Stimulated activated memory B cell treated with anti-CD40 and anti-IgM and Interleukin-4, amounts not matched to agents 10 μg/mL and 1 μg/mL and 100 μg/mL, for 72 hours (primary cell): ENCODE measurements at regions not wholly inside any gene's neighbourhood (a gene's known extent, or its start where the extent isn't known, plus 50 kb on each side); places are given as distances from the start of the nearest gene placed in this dataset.

Source experiments
- ATAC-seq: fragments of 150-1000 bp; cut with Tn5 transposase; 2 replicates; pipeline ENCODE4 v1.10.0; 2021
- H3K27ac Mint-ChIP-seq: one replicate; pipeline ENCODE4 v1.8.0; 2022; ENCODE audit warnings: mild to moderate bottlenecking, mixed read lengths
- H3K27me3 Mint-ChIP-seq: one replicate; pipeline ENCODE4 v1.8.0; 2022; ENCODE audit warnings: mixed read lengths
- H3K36me3 Mint-ChIP-seq: one replicate; pipeline ENCODE4 v1.8.0; 2022; ENCODE audit warnings: mixed read lengths
- H3K4me1 Mint-ChIP-seq: one replicate; pipeline ENCODE4 v1.8.0; 2022; ENCODE audit warnings: mixed read lengths
- H3K4me3 Mint-ChIP-seq: one replicate; pipeline ENCODE4 v1.8.0; 2022; ENCODE audit warnings: mild to moderate bottlenecking, moderate library complexity, mixed read lengths
- H3K9me3 Mint-ChIP-seq: one replicate; pipeline ENCODE4 v1.8.0; 2022; ENCODE audit warnings: mixed read lengths

DNA sequence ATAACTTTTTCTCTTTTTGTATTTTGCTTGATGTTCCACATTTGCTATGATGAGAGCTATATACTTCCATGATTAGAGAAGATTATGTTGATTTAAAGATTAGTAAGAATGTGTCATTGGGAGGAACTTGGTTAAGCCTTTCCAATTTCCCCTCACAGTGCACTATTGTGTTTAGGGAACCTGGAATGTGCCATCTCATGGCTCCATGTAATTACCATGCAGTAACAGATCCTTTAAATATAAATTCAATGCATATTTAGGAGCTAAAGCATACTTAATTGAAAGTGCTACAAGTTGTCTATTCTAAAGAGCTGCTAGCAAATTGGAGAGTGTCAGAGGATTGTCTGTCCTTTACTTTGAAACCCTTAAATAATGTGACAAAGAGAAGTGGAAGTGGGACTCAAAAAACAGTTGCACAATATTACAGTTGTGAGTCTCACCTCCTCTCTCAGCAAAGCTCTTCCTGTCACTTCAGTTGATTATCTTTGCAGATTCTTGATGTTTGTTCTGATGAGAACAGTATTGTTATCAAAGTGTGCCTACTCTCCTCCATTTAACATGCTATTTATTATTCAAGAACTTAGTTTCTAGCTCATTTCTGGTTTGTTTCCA lies 1162.7 kb upstream of the ZEB2 start:
- H3K4me3 Mint-ChIP-seq: no peak overlapping the region
- H3K4me1 Mint-ChIP-seq: peaks cover 7% of the 10 kb centered on the region
- no peaks in the 10 kb centered on the region for H3K9me3 Mint-ChIP-seq
- H3K27ac Mint-ChIP-seq: no peak overlapping the region
- ATAC-seq: no peak
- H3K27me3 Mint-ChIP-seq: no peaks in the 10 kb centered on the region
- no peaks in the 10 kb centered on the region for H3K36me3 Mint-ChIP-seq

DNA sequence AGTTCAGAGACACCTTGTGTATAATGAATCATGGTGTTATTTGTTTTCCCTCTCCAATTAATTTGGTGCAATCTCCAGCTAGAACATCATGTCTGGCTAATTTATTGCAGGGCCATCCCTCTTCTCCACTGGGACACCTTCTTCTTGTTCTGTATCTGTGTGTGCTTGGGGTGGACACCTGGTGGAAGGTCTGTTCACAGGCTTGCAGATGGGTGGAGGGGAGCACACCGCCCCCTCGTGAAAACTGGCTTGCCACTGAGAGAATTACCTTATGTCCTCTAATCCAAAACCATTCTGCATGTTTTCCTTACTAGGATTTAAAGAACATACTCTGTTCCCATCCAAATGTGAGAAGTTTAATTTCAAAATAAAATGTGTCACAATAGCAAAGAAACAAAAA lies 1160.4 kb upstream of the ZEB2 start:
- Mint-ChIP-seq H3K9me3 (no peaks in the 10 kb centered on the region), H3K4me3 (no peak overlapping the region), H3K36me3 (no peaks in the 10 kb centered on the region), H3K27ac (no peak overlapping the region), H3K27me3 (no peaks in the 10 kb centered on the region), H3K4me1 (no peaks in the 10 kb centered on the region)
- no peak for ATAC-seq

DNA sequence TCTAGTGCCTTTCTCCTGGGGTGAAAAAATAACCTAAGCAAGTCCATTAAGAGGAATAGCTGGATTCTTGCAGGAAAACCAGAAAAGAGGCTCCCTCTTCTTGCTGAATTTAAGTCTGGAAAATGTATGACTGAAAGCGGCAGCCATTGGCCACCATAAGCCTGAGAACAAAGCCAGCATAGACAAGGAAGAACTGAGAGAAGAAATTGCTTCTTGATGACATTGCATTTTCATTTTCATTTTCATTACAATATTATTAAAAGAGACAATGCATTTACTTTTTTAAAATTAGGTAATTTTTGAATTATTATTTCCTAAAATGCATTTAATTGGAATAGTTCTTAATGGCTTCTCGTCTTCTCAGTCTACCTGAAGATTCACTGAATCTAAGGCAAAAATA lies 1157.5 kb upstream of the ZEB2 start:
- no peak for ATAC-seq
- Mint-ChIP-seq H3K4me3 (no peak overlapping the region), H3K27me3 (no peaks in the 10 kb centered on the region), H3K9me3 (no peaks in the 10 kb centered on the region), H3K36me3 (no peaks in the 10 kb centered on the region), H3K27ac (no peak overlapping the region), H3K4me1 (peaks cover 4% of the 10 kb centered on the region)

DNA sequence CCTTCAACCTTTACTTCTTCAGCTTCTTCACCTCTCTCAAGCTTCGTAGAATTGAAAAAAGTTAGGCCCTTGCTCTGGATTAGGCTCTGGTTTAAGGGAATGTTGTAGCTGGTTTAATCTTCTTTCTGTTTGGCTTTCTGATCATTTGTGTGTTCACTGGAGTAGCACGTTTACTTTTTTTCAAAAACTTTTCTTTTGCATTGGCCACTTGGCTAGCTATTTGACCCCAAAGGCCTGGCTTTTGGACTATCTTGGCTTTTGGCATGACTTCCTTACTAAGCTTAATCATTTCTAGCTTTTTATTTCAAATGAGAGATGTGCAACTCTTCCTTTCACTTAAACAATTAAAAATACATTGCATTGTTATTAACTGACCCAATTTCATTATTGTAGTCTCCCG lies 1154.8 kb upstream of the ZEB2 start:
- Mint-ChIP-seq H3K9me3 (no peaks in the 10 kb centered on the region), H3K4me1 (peaks cover 16% of the 10 kb centered on the region), H3K27me3 (no peaks in the 10 kb centered on the region), H3K36me3 (no peaks in the 10 kb centered on the region), H3K27ac (no peak overlapping the region), H3K4me3 (no peak overlapping the region)
- no peak for ATAC-seq

DNA sequence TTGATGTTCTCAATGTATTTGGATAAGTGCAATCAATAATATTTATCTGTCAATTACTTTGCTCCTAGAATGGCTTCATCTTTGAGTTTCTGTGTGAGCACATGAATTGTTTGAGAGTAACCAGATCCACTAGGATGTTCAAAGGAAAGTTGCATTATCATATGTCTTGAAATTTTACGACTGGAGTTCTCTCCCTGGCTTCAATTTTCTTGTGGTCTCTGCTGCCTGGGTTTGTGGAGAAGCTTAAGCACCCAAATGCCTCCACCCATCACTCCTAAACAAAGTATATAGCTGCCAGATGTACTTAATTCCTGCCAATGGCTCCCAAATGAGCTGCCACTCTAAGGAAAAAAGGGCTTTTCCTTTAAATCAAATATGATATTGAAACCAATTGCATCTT lies 1149.4 kb upstream of the ZEB2 start:
- peaks cover 16% of the 10 kb centered on the region for H3K4me1 Mint-ChIP-seq
- no peak overlapping the region for H3K27ac Mint-ChIP-seq
- no peaks in the 10 kb centered on the region for H3K27me3 Mint-ChIP-seq
- H3K9me3 Mint-ChIP-seq: no peaks in the 10 kb centered on the region
- H3K4me3 Mint-ChIP-seq: no peak overlapping the region
- no peak for ATAC-seq
- no peaks in the 10 kb centered on the region for H3K36me3 Mint-ChIP-seq

DNA sequence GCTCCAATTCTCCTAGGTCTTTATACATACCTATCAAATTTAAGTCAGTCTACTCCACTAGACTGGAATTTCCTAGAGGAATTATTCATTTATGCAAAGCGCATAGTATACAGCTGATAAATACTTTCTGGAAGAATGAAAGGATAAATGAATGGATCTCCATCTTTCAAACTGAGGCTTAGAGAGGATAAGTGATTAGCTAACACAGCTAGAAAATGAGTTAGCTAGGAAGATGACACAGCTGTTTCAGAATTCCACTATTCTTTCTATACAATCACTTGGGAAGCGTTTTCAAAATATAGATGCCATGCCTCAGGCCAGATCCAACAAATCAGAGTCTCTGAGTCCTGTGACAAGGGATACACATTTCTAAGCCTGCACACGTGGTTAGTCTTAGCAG lies 1146.6 kb upstream of the ZEB2 start:
- ATAC-seq: no peak
- Mint-ChIP-seq H3K4me3 (no peak overlapping the region), H3K27ac (no peak overlapping the region), H3K9me3 (no peaks in the 10 kb centered on the region), H3K4me1 (peaks cover 3% of the 10 kb centered on the region), H3K36me3 (no peaks in the 10 kb centered on the region), H3K27me3 (no peaks in the 10 kb centered on the region)

DNA sequence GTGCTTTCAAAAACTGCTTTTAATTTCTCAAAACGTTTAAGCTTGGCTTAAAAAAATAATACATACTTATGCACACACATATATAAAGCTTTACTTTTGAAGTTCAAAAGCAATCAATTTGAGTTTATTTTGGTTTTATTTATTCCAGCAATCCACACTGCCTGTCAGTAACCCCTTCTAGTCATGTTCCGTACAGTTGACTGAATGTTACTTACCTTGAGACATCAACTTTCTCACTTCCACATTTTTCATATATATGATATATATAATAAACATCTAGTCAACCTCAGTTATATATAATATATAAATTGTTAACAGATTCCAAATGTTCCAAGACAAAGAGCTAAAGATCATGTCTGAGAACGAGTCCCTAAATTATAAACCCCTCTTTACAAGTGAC lies 1137.3 kb upstream of the ZEB2 start:
- Mint-ChIP-seq H3K4me3 (no peak overlapping the region), H3K27ac (no peak overlapping the region), H3K36me3 (no peaks in the 10 kb centered on the region), H3K4me1 (no peaks in the 10 kb centered on the region), H3K9me3 (no peaks in the 10 kb centered on the region), H3K27me3 (no peaks in the 10 kb centered on the region)
- no peak for ATAC-seq

DNA sequence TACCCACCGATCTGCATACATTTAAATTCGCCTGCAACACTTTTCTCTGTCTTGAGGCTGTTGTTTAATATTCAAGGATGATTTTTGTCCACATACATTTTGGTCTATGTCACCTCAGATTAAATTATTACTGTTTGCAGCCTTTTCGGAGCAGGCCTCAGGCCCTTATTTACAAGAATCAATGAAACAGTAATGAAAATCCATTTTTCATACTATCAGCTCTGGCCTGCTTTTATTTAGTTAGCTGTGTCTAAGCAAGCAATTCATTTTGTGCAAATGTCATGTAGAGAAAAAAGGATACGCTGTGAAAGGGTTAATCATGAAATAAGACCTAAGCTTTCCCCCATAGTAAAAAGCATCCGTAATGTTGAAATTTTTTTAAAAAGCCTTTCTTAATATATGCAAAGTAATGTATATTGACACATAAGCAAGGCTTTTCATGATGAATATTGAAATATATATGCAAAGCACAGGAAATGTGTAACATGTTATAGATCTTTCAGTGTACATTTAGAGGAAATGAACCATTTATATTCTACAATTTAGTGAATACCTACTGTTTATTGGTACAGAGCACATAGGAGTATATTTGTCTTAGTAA lies 1135.3 kb upstream of the ZEB2 start:
- H3K27me3 Mint-ChIP-seq: no peaks in the 10 kb centered on the region
- no peaks in the 10 kb centered on the region for H3K4me1 Mint-ChIP-seq
- H3K9me3 Mint-ChIP-seq: no peaks in the 10 kb centered on the region
- H3K36me3 Mint-ChIP-seq: no peaks in the 10 kb centered on the region
- H3K27ac Mint-ChIP-seq: no peak overlapping the region
- no peak for ATAC-seq
- no peak overlapping the region for H3K4me3 Mint-ChIP-seq

DNA sequence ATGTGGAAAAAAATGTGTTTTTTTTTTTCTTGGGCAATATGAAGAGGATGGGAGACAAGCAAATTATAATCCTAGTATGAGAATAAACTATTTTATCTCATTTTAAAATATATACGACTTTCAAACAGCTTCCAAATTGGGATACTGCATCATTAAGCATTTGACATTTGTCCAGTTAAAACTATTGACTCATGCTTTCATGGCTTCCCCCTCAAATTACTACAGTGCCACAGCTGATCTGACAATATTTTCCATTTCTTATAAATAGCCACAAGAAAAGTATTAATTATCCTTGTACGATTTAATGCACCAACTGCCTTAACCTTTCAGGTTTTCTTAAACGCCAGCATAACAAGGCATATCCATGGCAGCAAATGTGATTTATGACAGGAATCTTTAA lies 1134.8 kb upstream of the ZEB2 start:
- H3K36me3 Mint-ChIP-seq: no peaks in the 10 kb centered on the region
- H3K27ac Mint-ChIP-seq: no peak overlapping the region
- H3K27me3 Mint-ChIP-seq: no peaks in the 10 kb centered on the region
- H3K4me3 Mint-ChIP-seq: no peak overlapping the region
- no peak for ATAC-seq
- no peaks in the 10 kb centered on the region for H3K4me1 Mint-ChIP-seq
- H3K9me3 Mint-ChIP-seq: peaks cover 4% of the 10 kb centered on the region

DNA sequence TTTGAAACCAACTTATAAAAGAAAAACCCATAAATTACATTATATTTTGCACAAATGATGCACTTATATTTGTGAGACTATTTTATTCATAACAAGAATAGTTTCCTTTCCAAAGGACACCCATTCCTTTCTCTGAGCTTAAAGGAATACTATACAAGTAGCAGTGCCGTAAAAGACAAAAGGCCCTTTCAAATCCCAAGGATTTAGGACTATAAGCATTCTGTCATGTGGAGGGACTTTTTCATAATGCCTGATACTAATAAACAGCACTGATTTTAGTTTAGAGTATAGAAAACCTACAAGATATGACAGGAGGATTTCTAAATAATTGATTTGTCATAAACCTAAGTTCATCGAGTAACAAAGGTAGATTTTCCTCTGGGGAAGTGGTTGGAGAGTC lies 1134.2 kb upstream of the ZEB2 start:
- no peak for ATAC-seq
- Mint-ChIP-seq H3K4me3 (no peak overlapping the region), H3K4me1 (no peaks in the 10 kb centered on the region), H3K27ac (no peak overlapping the region), H3K9me3 (peaks cover 4% of the 10 kb centered on the region), H3K36me3 (no peaks in the 10 kb centered on the region), H3K27me3 (no peaks in the 10 kb centered on the region)

DNA sequence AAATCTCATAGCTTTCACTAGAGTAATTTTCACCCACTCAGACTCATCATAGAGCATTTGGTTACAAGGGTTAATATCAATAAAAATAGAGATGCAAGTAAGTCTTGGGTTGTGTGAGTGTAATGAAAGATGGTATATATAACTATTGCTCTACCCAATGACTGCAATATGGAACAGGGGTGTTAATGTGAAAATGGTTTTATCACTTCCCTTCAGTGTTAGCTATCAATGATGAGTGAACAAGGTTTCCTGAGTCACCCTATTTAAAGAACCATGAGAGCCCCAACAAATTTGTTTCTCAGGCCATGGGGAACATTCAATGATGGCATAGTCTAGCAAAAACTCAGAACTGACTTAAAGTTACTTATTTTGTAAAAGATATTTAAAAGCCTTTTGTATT lies 1133.6 kb upstream of the ZEB2 start:
- Mint-ChIP-seq H3K9me3 (peaks cover 4% of the 10 kb centered on the region), H3K4me1 (no peaks in the 10 kb centered on the region), H3K4me3 (no peak overlapping the region), H3K36me3 (no peaks in the 10 kb centered on the region), H3K27me3 (no peaks in the 10 kb centered on the region), H3K27ac (no peak overlapping the region)
- ATAC-seq: no peak

DNA sequence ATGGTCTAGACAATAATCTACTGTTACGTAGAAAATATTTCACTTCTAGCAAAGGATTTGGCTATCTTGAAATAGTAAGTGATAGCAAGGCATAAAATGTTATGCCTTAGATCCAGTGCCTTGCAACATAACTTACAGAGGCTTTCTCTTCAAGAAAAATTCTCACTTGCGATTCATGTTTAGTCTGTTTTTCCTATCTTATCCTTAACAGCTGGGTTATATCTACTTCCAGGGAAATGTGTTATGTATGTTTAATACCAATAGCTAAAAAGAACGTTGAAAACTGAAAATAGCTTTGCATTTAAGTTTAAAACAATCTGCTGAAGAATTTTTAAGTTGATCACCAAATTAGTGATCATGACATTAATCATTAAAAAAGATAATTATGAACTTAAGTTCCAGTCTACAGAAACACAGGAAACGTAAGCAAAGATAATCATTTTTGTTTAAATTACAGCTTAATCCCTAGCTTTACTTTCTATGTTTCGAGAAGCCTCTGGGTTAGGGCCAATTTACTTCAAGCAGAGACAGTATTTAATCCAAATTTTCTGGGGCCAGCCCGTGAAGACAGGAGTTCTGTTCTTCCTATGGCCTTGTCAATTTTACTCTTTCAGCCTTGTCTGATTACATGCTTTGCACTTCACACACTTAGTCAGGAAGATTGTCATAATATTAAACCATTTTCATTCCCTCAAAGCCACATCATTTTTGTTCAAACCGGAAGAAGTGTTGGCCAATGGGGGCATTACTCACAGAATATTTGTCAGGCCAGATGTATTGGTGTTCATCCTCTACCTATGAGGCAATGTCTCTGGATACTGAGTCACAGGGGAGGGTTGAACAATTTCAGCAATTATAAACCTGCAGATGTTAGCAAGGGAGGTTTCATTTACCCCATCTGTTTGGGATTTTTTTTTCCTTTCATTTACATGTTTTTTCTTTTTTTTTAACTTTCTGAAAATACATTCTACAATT lies 1132.9 kb upstream of the ZEB2 start:
- H3K27ac Mint-ChIP-seq: peak overlapping the region; percentile 32
- H3K4me1 Mint-ChIP-seq: no peaks in the 10 kb centered on the region
- H3K9me3 Mint-ChIP-seq: peaks cover 4% of the 10 kb centered on the region
- no peak overlapping the region for H3K4me3 Mint-ChIP-seq
- no peaks in the 10 kb centered on the region for H3K36me3 Mint-ChIP-seq
- H3K27me3 Mint-ChIP-seq: no peaks in the 10 kb centered on the region
- ATAC-seq: no peak

DNA sequence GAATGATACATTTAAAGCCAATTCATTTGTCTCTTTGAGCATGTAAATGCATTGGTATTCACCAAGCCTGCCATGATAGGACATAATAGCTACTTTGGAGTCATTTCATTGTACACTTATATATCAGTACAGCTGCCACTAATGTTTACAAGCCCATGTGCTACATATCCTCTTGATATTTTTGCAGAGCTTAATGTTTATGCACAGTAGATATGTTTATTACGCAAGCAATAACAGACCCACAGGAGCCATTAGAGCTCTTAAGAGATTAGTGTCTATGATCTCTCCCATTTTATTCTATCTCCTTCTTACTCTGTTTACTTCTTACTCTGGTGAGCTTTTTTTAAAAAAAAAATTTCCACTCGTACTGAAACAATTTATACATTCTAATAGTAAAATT lies 1132.1 kb upstream of the ZEB2 start:
- no peak overlapping the region for H3K4me3 Mint-ChIP-seq
- no peaks in the 10 kb centered on the region for H3K27me3 Mint-ChIP-seq
- peaks cover 4% of the 10 kb centered on the region for H3K9me3 Mint-ChIP-seq
- H3K4me1 Mint-ChIP-seq: no peaks in the 10 kb centered on the region
- ATAC-seq: no peak
- no peaks in the 10 kb centered on the region for H3K36me3 Mint-ChIP-seq
- H3K27ac Mint-ChIP-seq: no peak overlapping the region

DNA sequence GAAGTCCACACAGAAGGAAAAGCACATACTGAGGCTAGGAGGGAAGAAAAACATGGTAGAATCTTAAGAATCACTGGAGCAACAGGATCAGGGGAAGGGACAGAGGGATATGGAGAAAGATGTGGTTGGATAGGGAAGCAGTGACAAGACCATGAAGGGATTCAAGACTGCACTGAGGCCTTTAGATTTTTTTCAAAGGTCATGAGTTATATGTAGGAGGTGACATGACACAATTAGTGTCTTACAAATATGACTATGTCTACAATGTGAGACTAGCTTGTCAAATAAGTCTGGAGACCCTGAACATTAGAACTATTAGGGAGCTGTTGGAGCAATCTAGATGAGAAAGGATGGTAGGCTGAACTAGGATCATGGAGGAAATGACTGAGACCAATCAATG lies 1130.3 kb upstream of the ZEB2 start:
- peaks cover 4% of the 10 kb centered on the region for H3K9me3 Mint-ChIP-seq
- no peak for ATAC-seq
- peaks cover 15% of the 10 kb centered on the region for H3K4me1 Mint-ChIP-seq
- peaks cover 2% of the 10 kb centered on the region for H3K36me3 Mint-ChIP-seq
- no peaks in the 10 kb centered on the region for H3K27me3 Mint-ChIP-seq
- no peak overlapping the region for H3K27ac Mint-ChIP-seq
- no peak overlapping the region for H3K4me3 Mint-ChIP-seq

DNA sequence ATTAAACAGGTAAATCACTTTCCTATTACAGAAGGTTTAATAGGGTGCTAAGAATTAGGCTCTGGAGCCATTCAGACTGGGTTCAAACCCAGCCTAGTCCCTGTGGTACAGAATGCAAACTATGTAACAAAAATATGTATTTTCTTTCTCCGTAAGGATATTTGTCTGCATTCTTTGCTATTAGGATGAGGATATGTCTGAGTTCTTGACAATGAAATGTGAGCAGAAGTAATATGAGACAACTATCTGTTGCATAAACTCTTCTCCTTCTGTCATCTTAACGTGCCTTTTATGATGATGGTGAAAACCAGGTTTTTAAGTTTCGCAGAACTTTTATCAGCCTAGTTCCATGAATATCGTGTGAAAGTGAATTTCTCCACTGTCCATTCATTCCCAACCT lies 1129.1 kb upstream of the ZEB2 start:
- H3K4me3 Mint-ChIP-seq: no peak overlapping the region
- H3K36me3 Mint-ChIP-seq: peaks cover 5% of the 10 kb centered on the region
- peaks cover 4% of the 10 kb centered on the region for H3K9me3 Mint-ChIP-seq
- ATAC-seq: no peak
- no peaks in the 10 kb centered on the region for H3K27me3 Mint-ChIP-seq
- H3K27ac Mint-ChIP-seq: no peak overlapping the region
- H3K4me1 Mint-ChIP-seq: peaks cover 26% of the 10 kb centered on the region

DNA sequence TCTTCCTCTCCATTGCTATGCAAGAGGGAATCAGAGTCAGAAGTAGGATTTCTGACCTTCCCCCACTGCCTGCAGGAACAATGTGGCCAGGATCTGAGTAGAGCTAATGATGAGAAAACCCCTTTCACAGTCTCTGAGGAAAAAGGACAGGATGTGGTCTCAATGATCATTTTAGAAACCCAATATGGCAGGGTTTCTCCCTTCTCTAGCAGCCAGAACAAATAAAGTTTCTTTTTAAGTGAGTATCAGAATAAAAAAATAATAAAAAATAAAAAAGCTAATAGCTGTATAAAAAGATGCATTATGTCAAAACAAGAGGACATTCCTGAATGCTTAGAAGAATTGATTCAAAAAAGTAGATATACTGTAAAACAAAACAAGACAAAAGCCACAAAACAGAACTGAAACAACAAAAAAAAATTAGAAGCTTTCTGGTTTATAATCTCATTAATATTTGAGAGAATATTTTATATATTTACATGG lies 1124.9 kb upstream of the ZEB2 start:
- H3K36me3 Mint-ChIP-seq: peaks cover 5% of the 10 kb centered on the region
- peak; percentile 71 for ATAC-seq
- H3K4me1 Mint-ChIP-seq: peaks cover 42% of the 10 kb centered on the region
- H3K27ac Mint-ChIP-seq: peak overlapping the region; percentile 38
- peak overlapping the region; percentile 25 for H3K4me3 Mint-ChIP-seq
- no peaks in the 10 kb centered on the region for H3K27me3 Mint-ChIP-seq
- H3K9me3 Mint-ChIP-seq: peaks cover 2% of the 10 kb centered on the region
